ENCODE measurements at regions not wholly inside any gene's neighbourhood (a gene's known extent, or its start where the extent isn't known, plus 50 kb on each side); places are given as distances from the start of the nearest gene placed in this dataset.
"Not testable (repeated sequence)": the region's sequence is repeated elsewhere in the genome, so short reads cannot be mapped to it uniquely, and the experiment has no call there.

DNA sequence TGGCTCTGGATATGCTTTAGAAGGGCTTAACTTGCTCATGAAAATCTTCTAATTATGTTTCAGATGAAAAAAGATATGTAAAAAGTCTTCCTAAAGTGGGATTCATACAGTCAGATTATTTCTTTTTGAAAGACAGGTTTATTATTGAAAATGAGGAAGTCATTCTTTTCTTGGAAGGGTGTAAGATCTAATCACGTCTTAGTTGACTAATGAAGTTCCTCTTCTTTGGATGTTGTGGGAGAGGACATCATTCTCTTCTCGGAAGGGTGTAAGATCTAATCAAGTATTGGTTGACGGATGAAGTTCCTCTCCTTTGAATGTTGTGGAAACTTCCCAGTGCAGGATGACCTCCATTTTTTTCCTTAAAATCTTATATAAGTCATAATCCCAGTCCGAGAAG lies 74.9 kb downstream of the ALG10 start:
- no peak for DNase-seq
- no peak overlapping the region for H3K27ac ChIP-seq (ENCODE audit: low read length)
- H3K36me3 ChIP-seq (ENCODE audit: control insufficient read depth, insufficient read depth, low read length): no peaks in the 10 kb centered on the region
- WGBS (ENCODE audit: insufficient coverage): no CpG with 5 or more reads among the region's 4 CpGs
- H3K4me3 ChIP-seq (ENCODE audit: low read length): no peak overlapping the region
- no peaks in the 10 kb centered on the region for H3K27me3 ChIP-seq (ENCODE audit: control insufficient read depth, insufficient read depth, low read length)
- peaks cover 20% of the 10 kb centered on the region for H3K9me3 ChIP-seq (replicated peaks; ENCODE audit: control insufficient read depth, low read depth, low read length)
- H3K4me1 ChIP-seq (ENCODE audit: control insufficient read depth, insufficient read depth, low read length): no peaks in the 10 kb centered on the region

- Histone ChIP-seq H3K4me1 (ENCODE audit: control insufficient read depth, insufficient read depth, low read length) (no peaks in the 10 kb centered on the region), H3K9me3 (replicated peaks; ENCODE audit: control insufficient read depth, low read depth, low read length) (peaks cover 26% of the 10 kb centered on the region), H3K27me3 (ENCODE audit: control insufficient read depth, insufficient read depth, low read length) (peaks cover 5% of the 10 kb centered on the region), H3K4me3 (ENCODE audit: low read length) (no peak overlapping the region), H3K36me3 (ENCODE audit: control insufficient read depth, insufficient read depth, low read length) (no peaks in the 10 kb centered on the region), H3K27ac (ENCODE audit: low read length) (no peak overlapping the region)
- 64% methylated on average over 3 of the region's 7 CpGs for WGBS (ENCODE audit: insufficient coverage)
- DNase-seq: no peak
Measured at GRCh38 chr12:34105392-34105933, 83.2 kb downstream of the ALG10 start.

GRCh38 chr12:34106172-34106571 lies 83.9 kb downstream of the ALG10 start:
- H3K4me3 ChIP-seq (ENCODE audit: low read length): no peak overlapping the region
- no peak overlapping the region for H3K27ac ChIP-seq (ENCODE audit: low read length)
- H3K36me3 ChIP-seq (ENCODE audit: control insufficient read depth, insufficient read depth, low read length): no peaks in the 10 kb centered on the region
- H3K9me3 ChIP-seq (replicated peaks; ENCODE audit: control insufficient read depth, low read depth, low read length): peaks cover 26% of the 10 kb centered on the region
- H3K4me1 ChIP-seq (ENCODE audit: control insufficient read depth, insufficient read depth, low read length): no peaks in the 10 kb centered on the region
- no peak for DNase-seq
- H3K27me3 ChIP-seq (ENCODE audit: control insufficient read depth, insufficient read depth, low read length): peaks cover 5% of the 10 kb centered on the region
- no CpG with 5 or more reads among the region's 2 CpGs for WGBS (ENCODE audit: insufficient coverage)

DNA sequence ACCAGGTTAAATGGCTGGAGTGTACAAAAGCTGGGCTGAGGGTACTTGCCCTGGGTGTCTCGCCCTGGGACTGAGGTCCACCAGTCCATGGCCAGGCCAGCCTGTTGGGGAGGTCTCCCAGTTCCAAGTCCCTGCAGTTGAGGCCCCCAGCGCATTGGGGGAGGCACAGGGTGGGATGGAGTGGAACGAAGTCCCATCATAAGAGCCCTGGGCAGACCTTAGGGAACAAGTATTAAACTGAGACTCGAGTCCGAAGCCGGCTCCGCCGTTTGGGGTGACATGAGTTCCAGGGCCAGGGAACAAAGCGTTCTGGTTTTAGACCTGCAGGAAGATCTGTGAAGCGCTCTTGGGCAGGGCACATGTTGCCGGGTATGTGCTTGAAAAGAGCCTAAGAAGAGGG lies 84.7 kb downstream of the ALG10 start:
- 87% methylated on average over 11 of the region's 11 CpGs for WGBS (ENCODE audit: insufficient coverage)
- no peaks in the 10 kb centered on the region for H3K36me3 ChIP-seq (ENCODE audit: control insufficient read depth, insufficient read depth, low read length)
- no peaks in the 10 kb centered on the region for H3K4me1 ChIP-seq (ENCODE audit: control insufficient read depth, insufficient read depth, low read length)
- peaks cover 5% of the 10 kb centered on the region for H3K27me3 ChIP-seq (ENCODE audit: control insufficient read depth, insufficient read depth, low read length)
- no peak for DNase-seq
- H3K9me3 ChIP-seq (replicated peaks; ENCODE audit: control insufficient read depth, low read depth, low read length): peaks cover 26% of the 10 kb centered on the region
- no peak overlapping the region for H3K4me3 ChIP-seq (ENCODE audit: low read length)
- H3K27ac ChIP-seq (ENCODE audit: low read length): no peak overlapping the region

- H3K27me3 ChIP-seq (ENCODE audit: control insufficient read depth, insufficient read depth, low read length): peaks cover 5% of the 10 kb centered on the region
- no peak overlapping the region for H3K4me3 ChIP-seq (ENCODE audit: low read length)
- no peaks in the 10 kb centered on the region for H3K36me3 ChIP-seq (ENCODE audit: control insufficient read depth, insufficient read depth, low read length)
- no peak for DNase-seq
- H3K27ac ChIP-seq (ENCODE audit: low read length): no peak overlapping the region
- peaks cover 26% of the 10 kb centered on the region for H3K9me3 ChIP-seq (replicated peaks; ENCODE audit: control insufficient read depth, low read depth, low read length)
- H3K4me1 ChIP-seq (ENCODE audit: control insufficient read depth, insufficient read depth, low read length): no peaks in the 10 kb centered on the region
- WGBS (ENCODE audit: insufficient coverage): 11% methylated on average over 66 of the region's 66 CpGs
Measured at GRCh38 chr12:34107781-34108404, 85.6 kb downstream of the ALG10 start.

- DNase-seq: no peak
Measured at GRCh38 chr12:34108405-34108803, 86.1 kb downstream of the ALG10 start.

GRCh38 chr12:34108967-34109366 lies 86.7 kb downstream of the ALG10 start:
- peaks cover 5% of the 10 kb centered on the region for H3K27me3 ChIP-seq (ENCODE audit: control insufficient read depth, insufficient read depth, low read length)
- no peak overlapping the region for H3K27ac ChIP-seq (ENCODE audit: low read length)
- H3K9me3 ChIP-seq (replicated peaks; ENCODE audit: control insufficient read depth, low read depth, low read length): peaks cover 26% of the 10 kb centered on the region
- no peak overlapping the region for H3K4me3 ChIP-seq (ENCODE audit: low read length)
- no peaks in the 10 kb centered on the region for H3K36me3 ChIP-seq (ENCODE audit: control insufficient read depth, insufficient read depth, low read length)
- WGBS (ENCODE audit: insufficient coverage): 78% methylated on average over 5 of the region's 5 CpGs
- DNase-seq: no peak
- H3K4me1 ChIP-seq (ENCODE audit: control insufficient read depth, insufficient read depth, low read length): no peaks in the 10 kb centered on the region

More at GRCh38 chr12:34108405-34108803, 86.1 kb downstream of the ALG10 start:
- Histone ChIP-seq H3K36me3 (ENCODE audit: control insufficient read depth, insufficient read depth, low read length) (no peaks in the 10 kb centered on the region), H3K27me3 (ENCODE audit: control insufficient read depth, insufficient read depth, low read length) (peaks cover 5% of the 10 kb centered on the region), H3K9me3 (replicated peaks; ENCODE audit: control insufficient read depth, low read depth, low read length) (peaks cover 26% of the 10 kb centered on the region), H3K4me1 (ENCODE audit: control insufficient read depth, insufficient read depth, low read length) (no peaks in the 10 kb centered on the region), H3K4me3 (ENCODE audit: low read length) (no peak overlapping the region), H3K27ac (ENCODE audit: low read length) (no peak overlapping the region)
- 38% methylated on average over 22 of the region's 24 CpGs for WGBS (ENCODE audit: insufficient coverage)

GRCh38 chr12:34109390-34109789 lies 87.1 kb downstream of the ALG10 start:
- Histone ChIP-seq H3K27me3 (ENCODE audit: control insufficient read depth, insufficient read depth, low read length) (peaks cover 5% of the 10 kb centered on the region), H3K4me1 (ENCODE audit: control insufficient read depth, insufficient read depth, low read length) (no peaks in the 10 kb centered on the region), H3K27ac (ENCODE audit: low read length) (no peak overlapping the region), H3K36me3 (ENCODE audit: control insufficient read depth, insufficient read depth, low read length) (no peaks in the 10 kb centered on the region), H3K9me3 (replicated peaks; ENCODE audit: control insufficient read depth, low read depth, low read length) (peaks cover 26% of the 10 kb centered on the region), H3K4me3 (ENCODE audit: low read length) (no peak overlapping the region)
- no peak for DNase-seq
- WGBS (ENCODE audit: insufficient coverage): 86% methylated on average over 5 of the region's 5 CpGs

GRCh38 chr12:34109909-34110531 lies 87.7 kb downstream of the ALG10 start:
- not testable (repeated sequence) for H3K27ac ChIP-seq (ENCODE audit: low read length); H3K27me3 ChIP-seq (ENCODE audit: control insufficient read depth, insufficient read depth, low read length); DNase-seq; H3K36me3 ChIP-seq (ENCODE audit: control insufficient read depth, insufficient read depth, low read length); H3K4me1 ChIP-seq (ENCODE audit: control insufficient read depth, insufficient read depth, low read length); H3K4me3 ChIP-seq (ENCODE audit: low read length)
- WGBS (ENCODE audit: insufficient coverage): no CpG with 5 or more reads among the region's 8 CpGs
- H3K9me3 ChIP-seq (replicated peaks; ENCODE audit: control insufficient read depth, low read depth, low read length): peaks cover 27% of the 10 kb centered on the region

- no peak overlapping the region for H3K4me3 ChIP-seq (ENCODE audit: low read length)
- H3K27ac ChIP-seq (ENCODE audit: low read length): no peak overlapping the region
- peaks cover 33% of the 10 kb centered on the region for H3K9me3 ChIP-seq (replicated peaks; ENCODE audit: control insufficient read depth, low read depth, low read length)
- no peaks in the 10 kb centered on the region for H3K4me1 ChIP-seq (ENCODE audit: control insufficient read depth, insufficient read depth, low read length)
- no peaks in the 10 kb centered on the region for H3K36me3 ChIP-seq (ENCODE audit: control insufficient read depth, insufficient read depth, low read length)
- no peak for DNase-seq
- 86% methylated on average over 2 of the region's 5 CpGs for WGBS (ENCODE audit: insufficient coverage)
- H3K27me3 ChIP-seq (ENCODE audit: control insufficient read depth, insufficient read depth, low read length): no peaks in the 10 kb centered on the region
Measured at GRCh38 chr12:34119366-34119765, 97.1 kb downstream of the ALG10 start.
